ENCODE measurements at regions not wholly inside any gene's neighbourhood (a gene's known extent, or its start where the extent isn't known, plus 50 kb on each side); places are given as distances from the start of the nearest gene placed in this dataset.

DNA sequence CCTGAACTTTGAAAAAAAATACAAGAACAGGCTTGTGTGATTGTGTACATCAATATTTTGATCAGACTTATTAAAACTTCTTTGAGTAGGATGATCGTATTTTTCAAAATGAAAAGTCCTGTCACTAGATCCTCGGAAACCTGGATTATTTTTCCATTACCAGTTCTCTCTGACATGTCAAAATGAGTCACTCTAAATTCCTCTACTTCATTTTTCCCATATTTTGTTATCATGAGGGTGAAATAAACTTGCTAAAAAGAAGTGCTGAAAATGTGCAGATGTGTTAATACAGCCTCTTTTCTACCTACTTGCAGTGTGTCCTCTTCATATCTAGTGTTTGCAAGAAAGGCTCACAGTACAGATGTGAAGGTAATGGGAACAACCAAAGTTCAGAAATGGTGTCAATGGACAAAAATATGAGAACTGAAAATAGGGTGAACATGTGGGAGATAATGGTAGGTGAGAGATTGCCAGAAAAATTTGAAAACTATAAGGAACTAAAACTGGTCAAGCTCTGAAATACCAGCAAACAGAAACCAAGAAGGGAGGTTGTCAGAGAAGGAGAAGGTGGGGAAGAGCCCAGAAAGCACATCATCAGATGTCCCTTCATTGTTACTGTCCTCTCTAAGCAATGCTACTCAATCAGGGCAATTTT, 108.2 kb downstream of the EOMES start:
- no peak overlapping the region for H3K4me3 ChIP-seq (ENCODE audit: low read depth in 2 of 2, low read length in 1 of 2)
- POLR2A ChIA-PET: no interaction called here
- H3K36me3 ChIP-seq (replicated peaks in 1 of 2; ENCODE audit: control insufficient read depth in 1 of 2, insufficient read depth in 2 of 2, low read length in 1 of 2): no peaks in the 10 kb centered on the region
- 0 out of 2 replicates have a peak overlapping the region, but pooled peaks have one; percentile 30 for H2AFZ ChIP-seq (ENCODE audit: low read depth)
- H4K20me1 ChIP-seq (ENCODE audit: insufficient read depth): no peaks in the 10 kb centered on the region
- peaks cover 7% of the 10 kb centered on the region for H3F3A ChIP-seq (replicated peaks; ENCODE audit: insufficient read depth)
- H3K4me2 ChIP-seq: 0 out of 2 replicates have a peak overlapping the region, but pooled peaks have one; percentile 3
- H3K27ac ChIP-seq (ENCODE audit: low read depth in 2 of 2, low read length in 1 of 2): peak overlapping the region in 1 of 2 experiments; percentile 23; a peak in 2 of 4 replicates
- CTCF ChIA-PET: interaction anchor here (1.8 kb wide), 1 partner anchor 67 kb away, joined by 4 read pairs; no protein-coding TSS in a partner anchor
- peaks cover 0 to 10% of the 10 kb centered on the region in 2 experiments; a peak in 2 of 4 replicates for H3K4me1 ChIP-seq (ENCODE audit: control insufficient read depth in 1 of 2, insufficient read depth in 2 of 2, low read depth in 1 of 2, low read length in 1 of 2)
- H3K9me3 ChIP-seq: no peaks in the 10 kb centered on the region
- TF ChIP-seq FOSL2 (IDR thresholded peaks at IDR 0.05; ENCODE audit: borderline replicate concordance, low read depth) (peak; percentile 20; the same call in 1 of the 2 replicates), POLR2AphosphoS5 (IDR thresholded peaks at IDR 0.05; ENCODE audit: low read depth, low read length) (no peak), JUND (IDR thresholded peaks at IDR 0.05) (peak; percentile 34; the same call in 1 of the 2 replicates)
- H3K9ac ChIP-seq: no peak overlapping the region
- H3K9me2 ChIP-seq: no peaks in the 10 kb centered on the region
- WGBS (ENCODE audit: low lambda C conversion rate): 52% methylated on average over 2 of the region's 2 CpGs
- H3K27me3 ChIP-seq (ENCODE audit: insufficient read depth): no peaks in the 10 kb centered on the region
- DNase-seq: no peak
- no peaks in the 10 kb centered on the region for H3K79me2 ChIP-seq (ENCODE audit: insufficient read depth)

DNA sequence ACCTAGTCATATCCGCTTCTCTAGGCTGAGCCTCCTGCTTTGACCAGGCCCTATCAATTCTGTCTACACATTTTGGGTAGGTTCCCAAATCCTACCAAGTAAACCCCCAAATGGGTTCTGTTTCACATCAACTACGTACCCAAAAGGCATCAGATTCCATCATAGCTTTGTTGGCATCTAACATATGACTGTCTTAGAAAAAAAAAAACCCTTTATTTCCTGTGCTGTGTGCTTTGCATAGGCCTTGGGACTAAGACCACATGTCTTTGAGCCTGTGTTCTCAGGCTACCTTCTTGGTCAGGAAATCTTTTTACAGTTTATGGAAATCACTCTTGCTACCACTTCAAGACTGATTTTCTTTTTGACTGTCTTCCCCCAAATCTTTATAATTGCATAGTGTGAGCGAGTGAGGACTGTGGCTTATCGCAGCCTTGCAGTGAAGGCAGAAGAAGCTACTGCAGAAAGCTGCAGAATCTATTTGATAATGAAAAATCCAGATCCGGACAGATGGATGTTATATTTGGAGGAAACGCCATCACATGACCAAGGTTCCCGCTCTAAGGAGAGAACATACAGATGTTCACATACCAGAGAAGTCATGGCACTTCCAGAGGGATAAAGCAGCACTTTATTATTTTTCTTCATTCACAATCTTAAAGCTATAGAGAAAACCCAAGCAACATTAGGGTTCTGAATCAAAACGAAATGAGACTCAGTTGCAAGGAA, 111.2 kb downstream of the EOMES start:
- no peaks in the 10 kb centered on the region for H3K9me2 ChIP-seq
- TF ChIP-seq CHD2 (IDR thresholded peaks at IDR 0.05; ENCODE audit: low read length, partially characterized antibody) (no peak), GATA2 (CRISPR knock-in tag; IDR thresholded peaks at IDR 0.05) (no peak), YY1 (IDR thresholded peaks at IDR 0.05; ENCODE audit: low read depth) (no peak), FOXJ3 (CRISPR knock-in tag; IDR thresholded peaks at IDR 0.05) (no peak), RXRA (IDR thresholded peaks at IDR 0.05; ENCODE audit: borderline replicate concordance, low read depth) (no peak), JUND (IDR thresholded peaks at IDR 0.05) (no peak), FOSL2 (IDR thresholded peaks at IDR 0.05; ENCODE audit: borderline replicate concordance, low read depth) (no peak)
- TF ChIP-seq, protein P1, sequence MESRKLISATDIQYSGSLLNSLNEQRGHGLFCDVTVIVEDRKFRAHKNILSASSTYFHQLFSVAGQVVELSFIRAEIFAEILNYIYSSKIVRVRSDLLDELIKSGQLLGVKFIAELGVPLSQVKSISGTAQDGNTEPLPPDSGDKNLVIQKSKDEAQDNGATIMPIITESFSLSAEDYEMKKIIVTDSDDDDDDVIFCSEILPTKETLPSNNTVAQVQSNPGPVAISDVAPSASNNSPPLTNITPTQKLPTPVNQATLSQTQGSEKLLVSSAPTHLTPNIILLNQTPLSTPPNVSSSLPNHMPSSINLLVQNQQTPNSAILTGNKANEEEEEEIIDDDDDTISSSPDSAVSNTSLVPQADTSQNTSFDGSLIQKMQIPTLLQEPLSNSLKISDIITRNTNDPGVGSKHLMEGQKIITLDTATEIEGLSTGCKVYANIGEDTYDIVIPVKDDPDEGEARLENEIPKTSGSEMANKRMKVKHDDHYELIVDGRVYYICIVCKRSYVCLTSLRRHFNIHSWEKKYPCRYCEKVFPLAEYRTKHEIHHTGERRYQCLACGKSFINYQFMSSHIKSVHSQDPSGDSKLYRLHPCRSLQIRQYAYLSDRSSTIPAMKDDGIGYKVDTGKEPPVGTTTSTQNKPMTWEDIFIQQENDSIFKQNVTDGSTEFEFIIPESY (IDR thresholded peaks at IDR 0.05; ENCODE audit: borderline replicate concordance, low read depth): no peak
- TF ChIP-seq, protein P2, sequence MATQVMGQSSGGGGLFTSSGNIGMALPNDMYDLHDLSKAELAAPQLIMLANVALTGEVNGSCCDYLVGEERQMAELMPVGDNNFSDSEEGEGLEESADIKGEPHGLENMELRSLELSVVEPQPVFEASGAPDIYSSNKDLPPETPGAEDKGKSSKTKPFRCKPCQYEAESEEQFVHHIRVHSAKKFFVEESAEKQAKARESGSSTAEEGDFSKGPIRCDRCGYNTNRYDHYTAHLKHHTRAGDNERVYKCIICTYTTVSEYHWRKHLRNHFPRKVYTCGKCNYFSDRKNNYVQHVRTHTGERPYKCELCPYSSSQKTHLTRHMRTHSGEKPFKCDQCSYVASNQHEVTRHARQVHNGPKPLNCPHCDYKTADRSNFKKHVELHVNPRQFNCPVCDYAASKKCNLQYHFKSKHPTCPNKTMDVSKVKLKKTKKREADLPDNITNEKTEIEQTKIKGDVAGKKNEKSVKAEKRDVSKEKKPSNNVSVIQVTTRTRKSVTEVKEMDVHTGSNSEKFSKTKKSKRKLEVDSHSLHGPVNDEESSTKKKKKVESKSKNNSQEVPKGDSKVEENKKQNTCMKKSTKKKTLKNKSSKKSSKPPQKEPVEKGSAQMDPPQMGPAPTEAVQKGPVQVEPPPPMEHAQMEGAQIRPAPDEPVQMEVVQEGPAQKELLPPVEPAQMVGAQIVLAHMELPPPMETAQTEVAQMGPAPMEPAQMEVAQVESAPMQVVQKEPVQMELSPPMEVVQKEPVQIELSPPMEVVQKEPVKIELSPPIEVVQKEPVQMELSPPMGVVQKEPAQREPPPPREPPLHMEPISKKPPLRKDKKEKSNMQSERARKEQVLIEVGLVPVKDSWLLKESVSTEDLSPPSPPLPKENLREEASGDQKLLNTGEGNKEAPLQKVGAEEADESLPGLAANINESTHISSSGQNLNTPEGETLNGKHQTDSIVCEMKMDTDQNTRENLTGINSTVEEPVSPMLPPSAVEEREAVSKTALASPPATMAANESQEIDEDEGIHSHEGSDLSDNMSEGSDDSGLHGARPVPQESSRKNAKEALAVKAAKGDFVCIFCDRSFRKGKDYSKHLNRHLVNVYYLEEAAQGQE (IDR thresholded peaks at IDR 0.05; ENCODE audit: low read depth, low read length): no peak
- WGBS (ENCODE audit: low lambda C conversion rate): 86% methylated on average over 8 of the region's 8 CpGs
- DNase-seq: no peak
- no peaks in the 10 kb centered on the region for H4K20me1 ChIP-seq (ENCODE audit: insufficient read depth)
- H3K27me3 ChIP-seq (ENCODE audit: insufficient read depth): no peaks in the 10 kb centered on the region
- H3K4me3 ChIP-seq (ENCODE audit: low read depth in 2 of 2, low read length in 1 of 2): no peak overlapping the region
- no peaks in the 10 kb centered on the region for H3K9me3 ChIP-seq
- H3K9ac ChIP-seq: no peak overlapping the region
- no peak overlapping the region for H2AFZ ChIP-seq (ENCODE audit: low read depth)
- peaks cover 4 to 10% of the 10 kb centered on the region in 2 experiments; a peak in 3 of 4 replicates for H3K4me1 ChIP-seq (ENCODE audit: control insufficient read depth in 1 of 2, insufficient read depth in 2 of 2, low read depth in 1 of 2, low read length in 1 of 2)
- POLR2A ChIA-PET: no interaction called here
- no peak overlapping the region for H3K4me2 ChIP-seq
- peaks cover 7% of the 10 kb centered on the region for H3F3A ChIP-seq (replicated peaks; ENCODE audit: insufficient read depth)
- CTCF ChIA-PET: no interaction called here
- no peaks in the 10 kb centered on the region for H3K79me2 ChIP-seq (ENCODE audit: insufficient read depth)
- no peak overlapping the region for H3K27ac ChIP-seq (ENCODE audit: low read depth in 2 of 2, low read length in 1 of 2)
- H3K36me3 ChIP-seq (replicated peaks in 1 of 2; ENCODE audit: control insufficient read depth in 1 of 2, insufficient read depth in 2 of 2, low read length in 1 of 2): no peaks in the 10 kb centered on the region
